OCI-LY3 (cell line): ENCODE measurements at regions not wholly inside any gene's neighbourhood (a gene's known extent, or its start where the extent isn't known, plus 50 kb on each side); places are given as distances from the start of the nearest gene placed in this dataset.

ENCODE experiments used
- H2AFZ ChIP-seq: fragments of 200-600, 300-600 bp; shearing (Covaris generic); 2 replicates; pipeline ENCODE4 v1.6.0; 2014; ENCODE audit warnings: antibody characterized with exemption, low read depth, low read length
- H3K27ac ChIP-seq: fragments of 200-600, 300-600 bp; sonication (generic); 2 replicates; pipeline ENCODE4 v1.5.1; 2014; ENCODE audit warnings: mild to moderate bottlenecking, low read length, moderate library complexity, mixed read lengths
- H3K27me3 ChIP-seq: fragments of 200-600, 300-600 bp; sonication (generic); 2 replicates; pipeline ENCODE4 v1.6.1; 2014; ENCODE audit warnings: low read depth, low read length, mixed read lengths
- H3K36me3 ChIP-seq: fragments of 200-600, 300-600 bp; sonication (generic); replicated peaks from 2 replicates; pipeline ENCODE3; 2014; ENCODE audit warnings: low read depth, low read length, mixed read lengths
- H3K4me1 ChIP-seq: fragments of 300-600, 200-600 bp; sonication (generic); 2 replicates; pipeline ENCODE4 v1.6.1; 2014; ENCODE audit warnings: low read length, mixed read lengths
- H3K4me2 ChIP-seq: fragments of 200-600, 300-600 bp; sonication (generic); 2 replicates; pipeline ENCODE4 v1.6.1; 2014; ENCODE audit warnings: low read length, mixed read lengths
- H3K4me3 ChIP-seq: fragments of 300-600, 200-600 bp; sonication (generic); 2 replicates; pipeline ENCODE4 v1.5.1; 2014; ENCODE audit warnings: antibody characterized with exemption, mild to moderate bottlenecking, low read length, moderate library complexity
- H3K79me2 ChIP-seq: fragments of 300-600, 200-600 bp; shearing (Covaris generic); 2 replicates; pipeline ENCODE4 v1.6.1; 2014; ENCODE audit warnings: mild to moderate bottlenecking, low read length, mixed read lengths
- H3K9ac ChIP-seq: fragments of 300-600, 200-600 bp; shearing (Covaris generic); 2 replicates; pipeline ENCODE4 v1.6.0; 2014; ENCODE audit warnings: mild to moderate bottlenecking, low read length, moderate library complexity
- H3K9me3 ChIP-seq: fragments of 200-600, 300-600 bp; shearing (Covaris generic); 2 replicates; pipeline ENCODE4 v1.6.1; 2014; ENCODE audit warnings: low read length, mixed read lengths; ENCODE audit not compliant: insufficient read depth
- H4K20me1 ChIP-seq: fragments of 200-600, 300-600 bp; sonication (generic); 2 replicates; pipeline ENCODE4 v1.6.1; 2016; ENCODE audit warnings: low read length, mixed read lengths; ENCODE audit not compliant: insufficient read depth
- CTCF ChIP-seq: fragments of 200-600, 300-600 bp; sonication (generic); IDR thresholded peaks from 2 replicates; pipeline ENCODE4 v1.5.1; 2014; ENCODE audit warnings: antibody characterized with exemption, low read length, low read depth
- EZH2phosphoT487 ChIP-seq: fragments of 200-600 bp; shearing (Covaris generic); IDR thresholded peaks from 2 replicates; pipeline ENCODE4 v1.6.1; 2018; ENCODE audit warnings: antibody characterized with exemption, mixed run types, low read depth

DNA sequence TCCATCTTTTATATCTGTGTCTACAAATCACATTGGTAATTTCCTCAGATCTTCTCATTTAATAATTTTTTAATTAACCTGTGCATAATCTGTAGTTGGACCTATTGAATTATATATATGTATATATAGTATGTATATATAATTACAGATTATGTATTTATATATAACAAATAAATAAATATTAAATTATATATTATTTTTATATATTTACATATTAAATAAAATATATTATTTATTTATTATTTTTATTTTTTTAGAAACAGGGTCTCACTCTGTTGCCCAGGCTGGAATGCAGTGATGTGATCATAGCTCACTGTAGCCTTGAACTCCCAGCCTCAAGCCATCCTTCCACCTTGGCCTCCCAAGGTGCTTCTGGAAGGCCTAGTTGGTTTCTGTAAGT is 197.9 kb downstream of the FGF9 start:
- no peaks in the 10 kb centered on the region for H3K4me1 ChIP-seq
- H2AFZ ChIP-seq = no peak overlapping the region
- H3K4me2 ChIP-seq = no peak overlapping the region
- H3K36me3 ChIP-seq = no peaks in the 10 kb centered on the region
- no peaks in the 10 kb centered on the region for H4K20me1 ChIP-seq
- no peak overlapping the region for H3K27ac ChIP-seq
- no peak overlapping the region for H3K9ac ChIP-seq
- no peak for TF ChIP-seq CTCF
- TF ChIP-seq EZH2phosphoT487 = no peak
- H3K79me2 ChIP-seq = no peaks in the 10 kb centered on the region
- H3K4me3 ChIP-seq = no peak overlapping the region
- H3K9me3 ChIP-seq = no peaks in the 10 kb centered on the region
- H3K27me3 ChIP-seq = no peaks in the 10 kb centered on the region

- Histone ChIP-seq H3K36me3 (no peaks in the 10 kb centered on the region), H3K27ac (no peak overlapping the region), H2AFZ (no peak overlapping the region), H3K4me1 (no peaks in the 10 kb centered on the region), H3K9ac (no peak overlapping the region), H3K4me3 (no peak overlapping the region), H3K9me3 (no peaks in the 10 kb centered on the region), H3K27me3 (no peaks in the 10 kb centered on the region), H3K79me2 (no peaks in the 10 kb centered on the region), H3K4me2 (no peak overlapping the region), H4K20me1 (no peaks in the 10 kb centered on the region)
- no peak for TF ChIP-seq CTCF
- no peak for TF ChIP-seq EZH2phosphoT487
These were observed 200.5 kb downstream of the FGF9 start for GRCh38 chr13:21871382-21871781.

DNA sequence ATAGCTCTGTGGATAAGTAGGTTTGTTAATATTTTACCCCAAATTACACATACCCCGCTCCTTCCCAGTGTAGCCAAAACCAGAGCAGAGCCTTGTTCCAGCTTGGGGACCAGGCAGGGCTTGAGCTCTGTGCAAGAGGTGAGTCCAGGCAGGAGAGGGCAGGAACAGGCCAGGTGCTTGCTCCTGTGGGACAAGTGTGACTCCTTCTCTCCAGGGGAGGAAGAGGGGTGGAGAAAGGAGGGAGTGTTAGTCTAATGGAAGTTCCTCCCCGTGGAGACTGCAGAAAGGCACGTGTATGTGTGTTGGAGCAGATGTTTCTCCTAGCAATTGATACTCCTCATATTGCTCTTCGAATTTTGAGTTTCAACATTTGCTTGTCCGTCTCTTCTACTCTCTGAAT is 201.0 kb downstream of the FGF9 start:
- Histone ChIP-seq H3K9me3 (no peaks in the 10 kb centered on the region), H3K27me3 (no peaks in the 10 kb centered on the region), H4K20me1 (no peaks in the 10 kb centered on the region), H3K4me1 (no peaks in the 10 kb centered on the region), H3K4me2 (no peak overlapping the region), H3K4me3 (no peak overlapping the region), H3K27ac (no peak overlapping the region), H2AFZ (no peak overlapping the region), H3K36me3 (no peaks in the 10 kb centered on the region), H3K79me2 (no peaks in the 10 kb centered on the region), H3K9ac (no peak overlapping the region)
- TF ChIP-seq CTCF (no peak), EZH2phosphoT487 (no peak)

DNA sequence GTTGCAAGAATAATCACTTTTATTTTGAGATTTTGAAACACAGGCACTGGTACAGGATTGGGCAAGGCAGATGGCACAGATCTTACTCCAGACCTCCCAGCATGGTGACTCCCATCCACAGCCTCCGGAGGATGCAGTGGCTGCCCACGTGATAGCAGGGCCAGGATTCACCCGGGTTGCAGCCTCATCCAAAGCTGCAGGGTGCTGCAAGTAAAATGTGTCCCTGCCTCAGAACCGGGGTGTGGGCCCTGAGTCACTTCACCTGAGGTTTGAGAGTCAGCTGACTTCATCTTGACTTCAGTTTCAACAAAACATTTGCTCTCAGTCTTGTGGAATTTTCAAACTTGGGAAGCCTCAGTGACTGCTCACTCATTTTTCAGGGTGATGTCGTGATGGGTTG is 201.9 kb downstream of the FGF9 start:
- Histone ChIP-seq H3K9me3 (no peaks in the 10 kb centered on the region), H3K36me3 (no peaks in the 10 kb centered on the region), H3K27ac (no peak overlapping the region), H3K79me2 (no peaks in the 10 kb centered on the region), H3K4me3 (no peak overlapping the region), H2AFZ (no peak overlapping the region), H3K4me2 (no peak overlapping the region), H3K9ac (no peak overlapping the region), H3K4me1 (no peaks in the 10 kb centered on the region), H3K27me3 (no peaks in the 10 kb centered on the region), H4K20me1 (no peaks in the 10 kb centered on the region)
- no peak for TF ChIP-seq CTCF
- TF ChIP-seq EZH2phosphoT487 = no peak
